Chondrocyte (in vitro differentiated cells): ENCODE measurements at regions not wholly inside any gene's neighbourhood (a gene's known extent, or its start where the extent isn't known, plus 50 kb on each side); places are given as distances from the start of the nearest gene placed in this dataset.

Source experiments
- DNase-seq: peaks from one replicate; pipeline ENCODE4 v3.0.0; 2021; ENCODE audit warnings: mixed read lengths, low spot score
- H3K27ac Mint-ChIP-seq: one replicate; pipeline ENCODE4 v1.8.0; 2021; ENCODE audit warnings: mild to moderate bottlenecking, moderate library complexity, mixed read lengths; ENCODE audit not compliant: unreplicated experiment
- H3K27me3 Mint-ChIP-seq: 2 replicates; pipeline ENCODE4 v1.8.0; 2021; ENCODE audit warnings: low read depth, mixed read lengths
- H3K36me3 Mint-ChIP-seq: 2 replicates; pipeline ENCODE4 v1.8.0; 2021; ENCODE audit warnings: low read depth, mixed read lengths
- H3K4me1 Mint-ChIP-seq: 2 replicates; pipeline ENCODE4 v1.8.0; 2021; ENCODE audit warnings: low read depth, mild to moderate bottlenecking, mixed read lengths
- H3K4me3 Mint-ChIP-seq: one replicate; pipeline ENCODE4 v1.8.0; 2021; ENCODE audit warnings: mild to moderate bottlenecking, moderate library complexity, mixed read lengths; ENCODE audit not compliant: unreplicated experiment
- H3K9me3 Mint-ChIP-seq: 2 replicates; pipeline ENCODE4 v1.8.0; 2021; ENCODE audit warnings: low read depth, mixed read lengths
- TF ChIP-seq, protein P1 (sequence below): fragments of 200-600 bp; sonication (generic); IDR thresholded peaks from 2 replicates; pipeline ENCODE4 v1.5.0; 2021; ENCODE audit warnings: antibody characterized with exemption, mild to moderate bottlenecking, moderate library complexity

DNA sequence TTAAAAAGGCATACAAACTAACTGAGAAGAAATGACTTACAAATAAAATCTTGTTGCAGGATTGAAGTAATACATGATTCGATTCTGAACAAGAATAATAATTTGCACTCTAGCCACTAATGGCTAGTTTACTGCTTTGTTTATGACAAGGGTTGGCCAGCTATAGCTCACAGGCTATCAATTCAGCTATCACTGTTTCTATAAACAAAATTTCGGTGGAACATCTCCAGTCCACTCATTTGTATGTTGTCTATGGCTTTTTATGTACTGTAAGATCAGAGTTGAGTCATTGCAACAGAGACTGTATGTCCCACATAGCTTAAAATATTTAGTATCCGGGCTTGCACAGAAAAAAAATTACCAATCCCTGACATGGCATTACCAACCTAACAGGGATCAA is 543.7 kb upstream of the CNTNAP5 start:
- Mint-ChIP-seq H3K9me3 (no peaks in the 10 kb centered on the region), H3K27ac (no peak overlapping the region), H3K4me1 (no peaks in the 10 kb centered on the region), H3K36me3 (no peaks in the 10 kb centered on the region), H3K4me3 (no peak overlapping the region), H3K27me3 (peaks cover 8% of the 10 kb centered on the region)
- TF ChIP-seq, protein P1, sequence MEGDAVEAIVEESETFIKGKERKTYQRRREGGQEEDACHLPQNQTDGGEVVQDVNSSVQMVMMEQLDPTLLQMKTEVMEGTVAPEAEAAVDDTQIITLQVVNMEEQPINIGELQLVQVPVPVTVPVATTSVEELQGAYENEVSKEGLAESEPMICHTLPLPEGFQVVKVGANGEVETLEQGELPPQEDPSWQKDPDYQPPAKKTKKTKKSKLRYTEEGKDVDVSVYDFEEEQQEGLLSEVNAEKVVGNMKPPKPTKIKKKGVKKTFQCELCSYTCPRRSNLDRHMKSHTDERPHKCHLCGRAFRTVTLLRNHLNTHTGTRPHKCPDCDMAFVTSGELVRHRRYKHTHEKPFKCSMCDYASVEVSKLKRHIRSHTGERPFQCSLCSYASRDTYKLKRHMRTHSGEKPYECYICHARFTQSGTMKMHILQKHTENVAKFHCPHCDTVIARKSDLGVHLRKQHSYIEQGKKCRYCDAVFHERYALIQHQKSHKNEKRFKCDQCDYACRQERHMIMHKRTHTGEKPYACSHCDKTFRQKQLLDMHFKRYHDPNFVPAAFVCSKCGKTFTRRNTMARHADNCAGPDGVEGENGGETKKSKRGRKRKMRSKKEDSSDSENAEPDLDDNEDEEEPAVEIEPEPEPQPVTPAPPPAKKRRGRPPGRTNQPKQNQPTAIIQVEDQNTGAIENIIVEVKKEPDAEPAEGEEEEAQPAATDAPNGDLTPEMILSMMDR = no peak
- no peak for DNase-seq

- Mint-ChIP-seq H3K4me1 (no peaks in the 10 kb centered on the region), H3K36me3 (no peaks in the 10 kb centered on the region), H3K9me3 (no peaks in the 10 kb centered on the region), H3K27ac (no peak overlapping the region), H3K4me3 (no peak overlapping the region), H3K27me3 (no peaks in the 10 kb centered on the region)
- TF ChIP-seq, protein P1 = no peak
- no peak for DNase-seq
These were observed 540.0 kb upstream of the CNTNAP5 start for GRCh38 chr2:123485056-123485455.

- TF ChIP-seq, protein P1 = no peak
- H3K4me1 Mint-ChIP-seq = no peaks in the 10 kb centered on the region
- no peaks in the 10 kb centered on the region for H3K27me3 Mint-ChIP-seq
- H3K27ac Mint-ChIP-seq = no peak overlapping the region
- H3K9me3 Mint-ChIP-seq = peaks cover 3% of the 10 kb centered on the region
- DNase-seq = no peak
- no peaks in the 10 kb centered on the region for H3K36me3 Mint-ChIP-seq
- H3K4me3 Mint-ChIP-seq = no peak overlapping the region
These were observed 531.4 kb upstream of the CNTNAP5 start for GRCh38 chr2:123493687-123494086.

DNA sequence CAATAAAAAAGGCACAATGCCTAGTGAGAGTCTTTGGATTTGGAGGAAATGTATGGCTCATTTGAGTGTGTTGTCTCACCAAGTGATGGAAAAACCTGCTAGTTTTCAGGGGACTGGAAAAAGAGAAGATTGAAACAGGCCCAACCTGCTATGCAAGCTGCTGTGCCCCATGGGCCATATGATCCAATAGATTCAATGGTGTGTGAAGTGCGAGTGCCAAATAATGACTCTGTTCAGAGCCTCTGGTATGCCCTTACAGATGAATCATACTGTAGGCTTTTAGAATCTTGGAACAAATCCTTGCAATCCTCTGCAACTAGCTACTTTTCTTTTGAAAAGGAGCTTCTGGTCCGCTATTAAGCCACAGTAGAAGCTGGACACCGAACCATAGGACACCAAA is 529.8 kb upstream of the CNTNAP5 start:
- Mint-ChIP-seq H3K36me3 (no peaks in the 10 kb centered on the region), H3K9me3 (peaks cover 5% of the 10 kb centered on the region), H3K4me1 (no peaks in the 10 kb centered on the region), H3K4me3 (no peak overlapping the region), H3K27ac (no peak overlapping the region), H3K27me3 (no peaks in the 10 kb centered on the region)
- DNase-seq = no peak
- TF ChIP-seq, protein P1 = no peak

DNA sequence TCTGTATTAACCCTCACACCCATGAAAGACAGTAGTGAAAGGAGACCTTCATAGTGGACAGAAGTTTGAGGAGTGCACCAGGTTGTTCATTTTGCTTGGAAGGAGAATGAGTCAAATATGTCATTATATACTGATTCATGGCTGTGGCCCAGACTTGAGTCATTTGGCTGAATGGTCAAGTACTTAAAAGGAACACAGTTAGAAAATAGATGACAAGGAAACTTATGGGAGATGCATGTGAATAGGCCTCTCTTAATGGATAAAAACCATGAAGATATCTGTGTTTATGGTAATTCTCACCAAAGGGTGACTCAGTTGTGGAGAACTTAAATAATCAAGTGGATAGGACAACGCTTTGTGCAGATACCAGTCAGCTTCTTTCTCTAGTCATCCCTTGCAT is 524.7 kb upstream of the CNTNAP5 start:
- Mint-ChIP-seq H3K4me1 (no peaks in the 10 kb centered on the region), H3K27ac (no peak overlapping the region), H3K4me3 (no peak overlapping the region), H3K36me3 (no peaks in the 10 kb centered on the region), H3K27me3 (no peaks in the 10 kb centered on the region), H3K9me3 (peaks cover 8% of the 10 kb centered on the region)
- no peak for DNase-seq
- TF ChIP-seq, protein P1 = no peak
